Tibial nerve (tissue), 3 donors: ENCODE measurements at regions not wholly inside any gene's neighbourhood (a gene's known extent, or its start where the extent isn't known, plus 50 kb on each side); places are given as distances from the start of the nearest gene placed in this dataset.

Source experiments
- POLR2A ChIP-seq, 2 donors: fragments of 450-650 bp; IDR thresholded peaks; one replicate each; pipeline ENCODE4 v1.6.1; 2017; ENCODE audit warnings: antibody characterized with exemption in 2 of 2, mild to moderate bottlenecking in 2 of 2, moderate library complexity in 2 of 2
- TF ChIP-seq, protein P1 (sequence below), 5 experiments: fragments of 200-600 bp in 3 of 5; fragments of 450-650 bp in 2 of 5; sonication (generic) in 3 of 5; IDR thresholded peaks; one replicate each; pipeline ENCODE4 v1.5.1; 2016 to 2019; ENCODE audit warnings: antibody characterized with exemption in 5 of 5, mild to moderate bottlenecking in 3 of 5, moderate library complexity in 2 of 5

DNA sequence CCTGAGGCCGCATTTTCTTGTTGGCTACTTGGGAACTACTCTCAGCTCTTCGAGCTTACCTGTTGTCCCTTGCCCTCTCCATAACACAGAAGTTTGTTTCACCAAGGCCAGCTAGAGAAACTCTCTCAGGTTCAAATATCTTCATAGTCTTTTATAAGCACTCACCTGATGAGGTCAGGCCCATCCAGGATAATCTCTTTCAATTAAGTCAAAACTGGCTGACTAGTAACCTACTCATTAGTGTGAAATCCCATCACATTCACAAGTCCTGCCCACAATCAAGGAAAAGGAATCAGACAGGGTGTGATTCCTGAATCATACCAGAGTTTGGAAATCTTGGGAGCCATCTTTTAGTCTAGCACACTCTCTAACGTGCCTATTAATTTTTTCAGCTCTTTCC is 195.2 kb upstream of the HS3ST5 start:
- TF ChIP-seq POLR2A (IDR thresholded peaks at IDR 0.05): no peak
- TF ChIP-seq, protein P1, sequence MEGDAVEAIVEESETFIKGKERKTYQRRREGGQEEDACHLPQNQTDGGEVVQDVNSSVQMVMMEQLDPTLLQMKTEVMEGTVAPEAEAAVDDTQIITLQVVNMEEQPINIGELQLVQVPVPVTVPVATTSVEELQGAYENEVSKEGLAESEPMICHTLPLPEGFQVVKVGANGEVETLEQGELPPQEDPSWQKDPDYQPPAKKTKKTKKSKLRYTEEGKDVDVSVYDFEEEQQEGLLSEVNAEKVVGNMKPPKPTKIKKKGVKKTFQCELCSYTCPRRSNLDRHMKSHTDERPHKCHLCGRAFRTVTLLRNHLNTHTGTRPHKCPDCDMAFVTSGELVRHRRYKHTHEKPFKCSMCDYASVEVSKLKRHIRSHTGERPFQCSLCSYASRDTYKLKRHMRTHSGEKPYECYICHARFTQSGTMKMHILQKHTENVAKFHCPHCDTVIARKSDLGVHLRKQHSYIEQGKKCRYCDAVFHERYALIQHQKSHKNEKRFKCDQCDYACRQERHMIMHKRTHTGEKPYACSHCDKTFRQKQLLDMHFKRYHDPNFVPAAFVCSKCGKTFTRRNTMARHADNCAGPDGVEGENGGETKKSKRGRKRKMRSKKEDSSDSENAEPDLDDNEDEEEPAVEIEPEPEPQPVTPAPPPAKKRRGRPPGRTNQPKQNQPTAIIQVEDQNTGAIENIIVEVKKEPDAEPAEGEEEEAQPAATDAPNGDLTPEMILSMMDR (IDR thresholded peaks at IDR 0.05): no peak
